K562 (cell line): ENCODE measurements at regions not wholly inside any gene's neighbourhood (a gene's known extent, or its start where the extent isn't known, plus 50 kb on each side); places are given as distances from the start of the nearest gene placed in this dataset.

ENCODE experiments used
- AFF1 ChIP-seq, 2 experiments: fragments of 450-650 bp; IDR thresholded peaks; 2 replicates each; pipeline ENCODE4 v1.6.1; 2018; ENCODE audit warnings: mild to moderate bottlenecking in 2 of 2, low read depth in 1 of 2; ENCODE audit not compliant: partially characterized antibody in 2 of 2
- ATF1 ChIP-seq, 2 experiments: fragments of 450-650 bp in 1 of 2; IDR thresholded peaks; 2 replicates each; pipeline ENCODE4 v1.6.1; 2016; ENCODE audit warnings: missing compliant biosample characterization in 1 of 2, missing genetic modification characterization in 1 of 2
- CBX8 ChIP-seq: fragments of 200-600 bp; sonication (generic); IDR thresholded peaks from 2 replicates; pipeline ENCODE4 v1.6.1; 2012; ENCODE audit warnings: borderline replicate concordance, mixed run types, low read depth, mild to moderate bottlenecking, moderate library complexity, mixed read lengths, low read length, control low read depth, inconsistent platforms; ENCODE audit not compliant: poor library complexity, severe bottlenecking; ENCODE audit errors: extremely low read depth
- CHCHD3 ChIP-seq: fragments of 250-450 bp; sonication (Bioruptor Pico); IDR thresholded peaks from 2 replicates; pipeline ENCODE4 v2.1.2; 2022; ENCODE audit warnings: mild to moderate bottlenecking
- CREB1 ChIP-seq, 2 experiments: sonication (generic) in 1 of 2; formaldehyde crosslinking in 1 of 2; IDR thresholded peaks; 2 replicates each; pipeline versions ENCODE4 v1.6.1 to v1.8.0; 2012 to 2022; ENCODE audit warnings: inconsistent platforms in 1 of 2, mild to moderate bottlenecking in 1 of 2, missing genetic modification reagents in 1 of 2, moderate library complexity in 1 of 2
- E2F5 ChIP-seq: sonication (generic); formaldehyde crosslinking; IDR thresholded peaks from 2 replicates; pipeline ENCODE4 v1.8.0; 2022; ENCODE audit warnings: mild to moderate bottlenecking, missing genetic modification reagents
- E4F1 ChIP-seq: fragments of 250-450 bp; sonication (Bioruptor Pico); IDR thresholded peaks from 2 replicates; pipeline ENCODE4 v1.5.0; 2021; ENCODE audit warnings: mild to moderate bottlenecking, borderline replicate concordance
- HDAC8 ChIP-seq: fragments of 450-650 bp; IDR thresholded peaks from 2 replicates; pipeline ENCODE4 v1.6.1; 2016; ENCODE audit warnings: mild to moderate bottlenecking, missing genetic modification characterization, moderate library complexity, missing compliant biosample characterization
- NFRKB ChIP-seq: fragments of 450-650 bp; IDR thresholded peaks from 2 replicates; pipeline ENCODE4 v1.6.1; 2016; ENCODE audit warnings: low read depth
- NR2C1 ChIP-seq, 2 experiments: fragments of 450-650 bp; IDR thresholded peaks; 2 replicates each; pipeline ENCODE4 v1.6.1; 2017; ENCODE audit warnings: mild to moderate bottlenecking in 2 of 2, antibody characterized with exemption in 1 of 2, inconsistent platforms in 1 of 2, missing compliant biosample characterization in 1 of 2, missing genetic modification characterization in 1 of 2
- PHF20 ChIP-seq: fragments of 450-650 bp; IDR thresholded peaks from 2 replicates; pipeline ENCODE4 v1.6.1; 2018; ENCODE audit not compliant: partially characterized antibody
- PREB ChIP-seq: sonication (generic); formaldehyde crosslinking; IDR thresholded peaks from 2 replicates; pipeline ENCODE4 v1.8.1; 2023; ENCODE audit warnings: mild to moderate bottlenecking, missing genetic modification reagents
- TCF7 ChIP-seq: sonication (generic); IDR thresholded peaks from 2 replicates; pipeline ENCODE4 v1.6.1; 2016; ENCODE audit warnings: antibody characterized with exemption, borderline replicate concordance
- ZNF316 ChIP-seq: fragments of 450-650 bp; IDR thresholded peaks from 2 replicates; pipeline ENCODE4 v1.6.1; 2016
- ZNF717 ChIP-seq: fragments of 250-450 bp; sonication (Bioruptor Pico); IDR thresholded peaks from 2 replicates; pipeline ENCODE4 v1.5.0; 2021
- ZNF740 ChIP-seq, 3 experiments: fragments of 200-800 bp in 1 of 3; sonication (Bioruptor generic) in 1 of 3; sonication (generic) in 1 of 3; formaldehyde crosslinking in 1 of 3; IDR thresholded peaks; 2 replicates each; pipeline versions ENCODE4 v1.6.1 to v1.8.0; 2016 to 2022; ENCODE audit warnings: mild to moderate bottlenecking in 2 of 3, missing compliant biosample characterization in 2 of 3, missing genetic modification characterization in 2 of 3, missing genetic modification reagents in 1 of 3

GRCh38 chr17:21815352-21816063 lies 123.2 kb downstream of the KCNJ18 start (continued):
- TF ChIP-seq E4F1 (CRISPR knock-in tag) (no peak), CBX8 (no peak), ZNF740 (CRISPR knock-in tag; IDR thresholded peaks at IDR 0.05) (no peak), ZNF740 (tag; IDR thresholded peaks at IDR 0.05) (0 out of 4 replicates have a peak, but pooled peaks of 1 of the 2 experiments have one; percentile 53), NR2C1 (IDR thresholded peaks at IDR 0.05) (no peak), NR2C1 (tag; IDR thresholded peaks at IDR 0.05) (0 out of 2 replicates have a peak, but pooled peaks have one; percentile 14), PHF20 (no peak), ATF1 (CRISPR knock-in tag; IDR thresholded peaks at IDR 0.05) (no peak), ATF1 (tag; IDR thresholded peaks at IDR 0.05) (peak; percentile 42; the same call in 1 of the 2 replicates), ZNF717 (CRISPR knock-in tag) (no peak), AFF1 (IDR thresholded peaks at IDR 0.05; ENCODE audit: low read depth in 1 of 2, partially characterized antibody in 2 of 2) (no peak), CHCHD3 (CRISPR knock-in tag) (no peak), PREB (CRISPR knock-in tag) (no peak), CREB1 (IDR thresholded peaks at IDR 0.05) (no peak), CREB1 (CRISPR knock-in tag; IDR thresholded peaks at IDR 0.05) (no peak), ZNF316 (peak; percentile 49; the same call in 1 of the 2 replicates), HDAC8 (tag) (0 out of 2 replicates have a peak, but pooled peaks have one; percentile 39), E2F5 (CRISPR knock-in tag) (no peak), NFRKB (no peak), TCF7 (no peak)
